HCT116 (cell line): ENCODE measurements at regions not wholly inside any gene's neighbourhood (a gene's known extent, or its start where the extent isn't known, plus 50 kb on each side); places are given as distances from the start of the nearest gene placed in this dataset.

Experiments
- ATAC-seq: fragments of 200-7000 bp; cut with Tn5 transposase; 2 replicates; pipeline ENCODE4 v1.9.1; 2020; ENCODE audit warnings: mild to moderate bottlenecking, moderate library complexity
- BruUV-seq: library from RNA; stranded (reverse); fragments of 400-500 nt; replicated peaks from 2 replicates; lab custom pipeline; 2021; lab: Mats Ljungman, UMichigan
- CTCF ChIA-PET: fragments of 300-600 bp; sonication (Branson Sonifier 250); formaldehyde crosslinking; loops from one replicate; lab custom pipeline; 2021; ENCODE audit warnings: antibody characterized with exemption; lab: Charles Lee
- POLR2A ChIA-PET: fragments of 300-600, 350-600 bp; sonication (Branson Sonifier 250); formaldehyde crosslinking; loops from one replicate; lab custom pipeline; 2021; ENCODE audit warnings: antibody characterized with exemption; lab: Charles Lee
- RAD21 ChIA-PET, 2 experiments: fragments of 300-600 bp; sonication (Branson Sonifier 250); formaldehyde crosslinking; loops; one replicate each; lab custom pipeline; 2023; ENCODE audit warnings: low total read pairs in 2 of 2; ENCODE audit not compliant: uncharacterized antibody in 2 of 2, unreplicated experiment in 2 of 2, low non-redundant PET in 1 of 2; lab: Charles Lee
- DNase-seq: peaks from one replicate; pipeline ENCODE4 v3.0.0-alpha.2; 2010; ENCODE audit warnings: low read depth, low spot score
- H2AFZ ChIP-seq: fragments of 200-600 bp; shearing (Covaris generic), sonication (generic); 2 replicates; pipeline ENCODE4 v1.6.1; 2017; ENCODE audit warnings: low read depth, mixed run types, mixed read lengths, antibody characterized with exemption, low read length; ENCODE audit not compliant: poor library complexity, severe bottlenecking
- H3K27ac ChIP-seq: 2 replicates; pipeline ENCODE4 v1.5.1; 2012; ENCODE audit warnings: low read depth, low read length
- H3K27me3 ChIP-seq: fragments of 200-600 bp; sonication (generic); 2 replicates; pipeline ENCODE4 v1.6.1; 2016; ENCODE audit warnings: mixed run types, low read length, mixed read lengths; ENCODE audit not compliant: insufficient read depth
- H3K36me3 ChIP-seq, 2 experiments: fragments of 200-500 bp in 1 of 2; fragments of 200-600 bp in 1 of 2; sonication (Bioruptor generic) in 1 of 2; sonication (generic) in 1 of 2; 2 replicates each; pipeline versions ENCODE4 v1.5.1 to v1.6.1; 2014 to 2016; ENCODE audit warnings: low read length in 2 of 2, inconsistent platforms in 1 of 2, mixed read lengths in 1 of 2, mixed run types in 1 of 2; ENCODE audit not compliant: insufficient read depth in 2 of 2, control insufficient read depth in 1 of 2
- H3K4me1 ChIP-seq, 2 experiments: fragments of 200-600 bp in 1 of 2; sonication (generic) in 1 of 2; 2 replicates each; pipeline versions ENCODE4 v1.5.1 to v1.6.1; 2012 to 2017; ENCODE audit warnings: low read length in 2 of 2, inconsistent platforms in 1 of 2, mild to moderate bottlenecking in 1 of 2, mixed read lengths in 1 of 2, mixed run types in 1 of 2, moderate library complexity in 1 of 2; ENCODE audit not compliant: insufficient read depth in 2 of 2, control insufficient read depth in 1 of 2
- H3K4me2 ChIP-seq: fragments of 200-600 bp; sonication (generic); 2 replicates; pipeline ENCODE4 v1.6.1; 2017; ENCODE audit warnings: mixed run types, low read length, mixed read lengths
- H3K4me3 ChIP-seq, 2 experiments: fragments of 200-600 bp in 1 of 2; sonication (generic) in 1 of 2; replicated peaks in 1 of 2; 2 replicates each; pipeline ENCODE4 v1.5.1; 2011 to 2016; ENCODE audit warnings: low read length in 2 of 2, control low read depth in 1 of 2, low read depth in 1 of 2, mild to moderate bottlenecking in 1 of 2, mixed read lengths in 1 of 2, mixed run types in 1 of 2
- H3K79me2 ChIP-seq: fragments of 200-600 bp; sonication (generic); 2 replicates; pipeline ENCODE4 v1.6.1; 2017; ENCODE audit warnings: mild to moderate bottlenecking, mixed run types, low read length, moderate library complexity, mixed read lengths; ENCODE audit not compliant: insufficient read depth
- H3K9ac ChIP-seq: fragments of 200-600 bp; sonication (generic); 2 replicates; pipeline ENCODE4 v1.6.1; 2016; ENCODE audit warnings: low read length, mixed read lengths
- H3K9me2 ChIP-seq: fragments of 200-600 bp; sonication (generic), shearing (Covaris generic); 2 replicates; pipeline ENCODE4 v1.6.1; 2017; ENCODE audit warnings: mixed run types, mild to moderate bottlenecking, moderate library complexity; ENCODE audit not compliant: insufficient read depth
- H3K9me3 ChIP-seq, 2 experiments: fragments of 200-500 bp in 1 of 2; fragments of 200-600 bp in 1 of 2; sonication (Bioruptor generic) in 1 of 2; sonication (generic) in 1 of 2; 2 replicates each; pipeline ENCODE4 v1.6.1; 2014 to 2017; ENCODE audit warnings: low read length in 2 of 2, mixed read lengths in 2 of 2, inconsistent platforms in 1 of 2, low read depth in 1 of 2, mild to moderate bottlenecking in 1 of 2, mixed run types in 1 of 2, moderate library complexity in 1 of 2; ENCODE audit not compliant: control insufficient read depth in 1 of 2, insufficient read depth in 1 of 2
- H4K20me1 ChIP-seq: fragments of 200-600 bp; sonication (generic), shearing (Covaris generic); 2 replicates; pipeline ENCODE4 v1.6.1; 2017; ENCODE audit warnings: mixed run types, mild to moderate bottlenecking, moderate library complexity; ENCODE audit not compliant: insufficient read depth
- CBX3 ChIP-seq: IDR thresholded peaks from 2 replicates; pipeline ENCODE4 v1.6.1; 2012; ENCODE audit warnings: low read depth
- EGR1 ChIP-seq: IDR thresholded peaks from 2 replicates; pipeline ENCODE4 v1.6.1; 2012; ENCODE audit warnings: low read depth
- JUND ChIP-seq: IDR thresholded peaks from 2 replicates; pipeline ENCODE4 v1.6.1; 2012
- POLR2A ChIP-seq: IDR thresholded peaks from 2 replicates; pipeline ENCODE4 v1.7.0; 2011; ENCODE audit warnings: borderline replicate concordance; ENCODE audit not compliant: insufficient read depth, insufficient read length; ENCODE audit errors: extremely low read depth
- POLR2AphosphoS5 ChIP-seq: IDR thresholded peaks from 2 replicates; pipeline ENCODE4 v1.6.1; 2011; ENCODE audit warnings: mild to moderate bottlenecking, low read depth, low read length, moderate library complexity
- RAD21 ChIP-seq: IDR thresholded peaks from 2 replicates; pipeline ENCODE4 v1.6.1; 2012; ENCODE audit warnings: low read depth, mild to moderate bottlenecking
- SIN3A ChIP-seq: IDR thresholded peaks from 2 replicates; pipeline ENCODE4 v1.6.1; 2012; ENCODE audit warnings: low read depth
- TCF7L2 ChIP-seq: IDR thresholded peaks from 2 replicates; pipeline ENCODE4 v1.7.0; 2011; ENCODE audit warnings: borderline replicate concordance, inconsistent platforms; ENCODE audit not compliant: insufficient read depth, insufficient read length; ENCODE audit errors: extremely low read depth
- YY1 ChIP-seq: IDR thresholded peaks from 2 replicates; pipeline ENCODE4 v1.6.1; 2011; ENCODE audit warnings: low read length, low read depth, moderate library complexity, mild to moderate bottlenecking; ENCODE audit not compliant: insufficient replicate concordance; ENCODE audit errors: extremely low read depth
- ZNF274 ChIP-seq: fragments of 200-500 bp; sonication (Bioruptor generic); IDR thresholded peaks from 2 replicates; pipeline ENCODE4 v1.6.1; 2014; ENCODE audit warnings: mild to moderate bottlenecking, low read depth, low read length, inconsistent platforms
- intact Hi-C: fragments of 100-400 bp; cut with micrococcal nuclease; formaldehyde crosslinking; loops from 2 replicates; pipeline ENCODE4 v1.10.0; 2022
- TF ChIP-seq, protein P1 (sequence below): IDR thresholded peaks from 2 replicates; pipeline ENCODE4 v1.6.1; 2012; ENCODE audit warnings: low read depth
- TF ChIP-seq, protein P2 (sequence below): IDR thresholded peaks from 2 replicates; pipeline ENCODE4 v1.6.1; 2011; ENCODE audit warnings: mild to moderate bottlenecking, low read length, moderate library complexity; ENCODE audit not compliant: insufficient replicate concordance; ENCODE audit errors: extremely low read depth
- TF ChIP-seq, protein P3 (sequence below): IDR thresholded peaks from 2 replicates; pipeline ENCODE4 v1.6.1; 2012
- TF ChIP-seq, protein P4 (sequence below), 3 experiments: fragments of 200-600 bp in 1 of 3; sonication (generic) in 1 of 3; IDR thresholded peaks in 2 of 3; conservative IDR thresholded peaks in 1 of 3; 2 replicates each; pipeline ENCODE4 v1.5.1; 2012 to 2017; ENCODE audit warnings: low read depth in 2 of 3, low read length in 2 of 3, antibody characterized with exemption in 1 of 3, borderline replicate concordance in 1 of 3, control low read depth in 1 of 3, mild to moderate bottlenecking in 1 of 3, mixed read lengths in 1 of 3, mixed run types in 1 of 3, moderate library complexity in 1 of 3; ENCODE audit not compliant: insufficient read depth in 1 of 3

DNA sequence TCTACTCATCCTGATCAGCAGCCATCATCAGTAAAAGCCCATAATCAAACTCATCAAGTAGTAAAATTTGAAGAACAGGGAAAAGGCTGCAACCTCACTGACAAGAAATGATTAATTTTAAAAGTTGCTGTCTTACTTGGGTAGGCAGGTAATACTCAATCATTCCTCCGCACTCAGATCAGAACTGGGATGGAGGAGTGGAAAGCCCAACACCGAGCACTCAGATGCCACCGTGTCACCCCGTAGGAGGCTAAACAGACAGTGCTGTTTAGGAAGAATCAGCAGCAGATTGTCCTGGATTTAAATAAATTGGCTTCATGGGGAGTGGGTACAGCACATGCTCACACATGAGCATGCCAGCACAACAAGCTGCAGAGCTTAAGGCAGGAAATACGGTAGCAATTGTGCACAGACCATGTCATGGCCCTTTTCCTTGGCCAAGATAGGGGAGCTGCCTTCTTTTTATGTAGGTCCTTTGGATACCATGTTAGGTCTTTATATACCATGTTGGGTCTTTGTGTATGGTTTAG, 92.6 kb upstream of the CDH6 start (continued):
- TF ChIP-seq, protein P1, sequence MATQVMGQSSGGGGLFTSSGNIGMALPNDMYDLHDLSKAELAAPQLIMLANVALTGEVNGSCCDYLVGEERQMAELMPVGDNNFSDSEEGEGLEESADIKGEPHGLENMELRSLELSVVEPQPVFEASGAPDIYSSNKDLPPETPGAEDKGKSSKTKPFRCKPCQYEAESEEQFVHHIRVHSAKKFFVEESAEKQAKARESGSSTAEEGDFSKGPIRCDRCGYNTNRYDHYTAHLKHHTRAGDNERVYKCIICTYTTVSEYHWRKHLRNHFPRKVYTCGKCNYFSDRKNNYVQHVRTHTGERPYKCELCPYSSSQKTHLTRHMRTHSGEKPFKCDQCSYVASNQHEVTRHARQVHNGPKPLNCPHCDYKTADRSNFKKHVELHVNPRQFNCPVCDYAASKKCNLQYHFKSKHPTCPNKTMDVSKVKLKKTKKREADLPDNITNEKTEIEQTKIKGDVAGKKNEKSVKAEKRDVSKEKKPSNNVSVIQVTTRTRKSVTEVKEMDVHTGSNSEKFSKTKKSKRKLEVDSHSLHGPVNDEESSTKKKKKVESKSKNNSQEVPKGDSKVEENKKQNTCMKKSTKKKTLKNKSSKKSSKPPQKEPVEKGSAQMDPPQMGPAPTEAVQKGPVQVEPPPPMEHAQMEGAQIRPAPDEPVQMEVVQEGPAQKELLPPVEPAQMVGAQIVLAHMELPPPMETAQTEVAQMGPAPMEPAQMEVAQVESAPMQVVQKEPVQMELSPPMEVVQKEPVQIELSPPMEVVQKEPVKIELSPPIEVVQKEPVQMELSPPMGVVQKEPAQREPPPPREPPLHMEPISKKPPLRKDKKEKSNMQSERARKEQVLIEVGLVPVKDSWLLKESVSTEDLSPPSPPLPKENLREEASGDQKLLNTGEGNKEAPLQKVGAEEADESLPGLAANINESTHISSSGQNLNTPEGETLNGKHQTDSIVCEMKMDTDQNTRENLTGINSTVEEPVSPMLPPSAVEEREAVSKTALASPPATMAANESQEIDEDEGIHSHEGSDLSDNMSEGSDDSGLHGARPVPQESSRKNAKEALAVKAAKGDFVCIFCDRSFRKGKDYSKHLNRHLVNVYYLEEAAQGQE = no peak
- TF ChIP-seq POLR2AphosphoS5 (no peak), EGR1 (no peak), POLR2A (no peak)

DNA sequence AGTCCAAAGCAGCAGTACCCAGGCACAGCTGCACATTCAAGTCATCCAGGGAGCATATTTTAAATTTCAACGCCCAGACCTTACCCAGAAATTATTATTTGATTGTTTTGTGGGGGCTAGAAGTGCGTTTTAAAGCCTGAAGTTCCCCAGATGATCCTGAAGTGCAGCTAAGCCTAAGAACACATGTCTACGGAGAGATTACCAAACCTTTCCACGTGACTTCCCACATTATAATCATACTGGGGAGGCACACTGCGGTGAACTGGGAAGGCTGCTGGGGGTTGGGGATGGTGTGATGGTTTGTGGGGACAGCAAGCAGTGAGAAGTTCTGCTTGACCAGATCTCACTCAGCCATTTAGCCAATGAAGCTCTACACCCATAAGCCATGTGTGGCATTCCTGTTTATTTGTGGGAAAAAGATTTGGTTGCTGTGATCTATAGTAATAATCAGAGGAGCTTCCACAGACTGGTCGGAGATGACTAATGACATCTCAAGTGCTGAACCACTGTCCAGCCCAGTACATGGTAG, 93.4 kb upstream of the CDH6 start:
- CTCF ChIA-PET = no interaction called here
- ATAC-seq (no peak), DNase-seq (no peak)
- TF ChIP-seq SIN3A (no peak), RAD21 (no peak), YY1 (no peak), TCF7L2 (no peak), ZNF274 (no peak), JUND (no peak), CBX3 (no peak)
- TF ChIP-seq, protein P2, sequence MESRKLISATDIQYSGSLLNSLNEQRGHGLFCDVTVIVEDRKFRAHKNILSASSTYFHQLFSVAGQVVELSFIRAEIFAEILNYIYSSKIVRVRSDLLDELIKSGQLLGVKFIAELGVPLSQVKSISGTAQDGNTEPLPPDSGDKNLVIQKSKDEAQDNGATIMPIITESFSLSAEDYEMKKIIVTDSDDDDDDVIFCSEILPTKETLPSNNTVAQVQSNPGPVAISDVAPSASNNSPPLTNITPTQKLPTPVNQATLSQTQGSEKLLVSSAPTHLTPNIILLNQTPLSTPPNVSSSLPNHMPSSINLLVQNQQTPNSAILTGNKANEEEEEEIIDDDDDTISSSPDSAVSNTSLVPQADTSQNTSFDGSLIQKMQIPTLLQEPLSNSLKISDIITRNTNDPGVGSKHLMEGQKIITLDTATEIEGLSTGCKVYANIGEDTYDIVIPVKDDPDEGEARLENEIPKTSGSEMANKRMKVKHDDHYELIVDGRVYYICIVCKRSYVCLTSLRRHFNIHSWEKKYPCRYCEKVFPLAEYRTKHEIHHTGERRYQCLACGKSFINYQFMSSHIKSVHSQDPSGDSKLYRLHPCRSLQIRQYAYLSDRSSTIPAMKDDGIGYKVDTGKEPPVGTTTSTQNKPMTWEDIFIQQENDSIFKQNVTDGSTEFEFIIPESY = no peak
- TF ChIP-seq, protein P3, sequence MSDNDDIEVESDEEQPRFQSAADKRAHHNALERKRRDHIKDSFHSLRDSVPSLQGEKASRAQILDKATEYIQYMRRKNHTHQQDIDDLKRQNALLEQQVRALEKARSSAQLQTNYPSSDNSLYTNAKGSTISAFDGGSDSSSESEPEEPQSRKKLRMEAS = no peak
- TF ChIP-seq, protein P4, sequence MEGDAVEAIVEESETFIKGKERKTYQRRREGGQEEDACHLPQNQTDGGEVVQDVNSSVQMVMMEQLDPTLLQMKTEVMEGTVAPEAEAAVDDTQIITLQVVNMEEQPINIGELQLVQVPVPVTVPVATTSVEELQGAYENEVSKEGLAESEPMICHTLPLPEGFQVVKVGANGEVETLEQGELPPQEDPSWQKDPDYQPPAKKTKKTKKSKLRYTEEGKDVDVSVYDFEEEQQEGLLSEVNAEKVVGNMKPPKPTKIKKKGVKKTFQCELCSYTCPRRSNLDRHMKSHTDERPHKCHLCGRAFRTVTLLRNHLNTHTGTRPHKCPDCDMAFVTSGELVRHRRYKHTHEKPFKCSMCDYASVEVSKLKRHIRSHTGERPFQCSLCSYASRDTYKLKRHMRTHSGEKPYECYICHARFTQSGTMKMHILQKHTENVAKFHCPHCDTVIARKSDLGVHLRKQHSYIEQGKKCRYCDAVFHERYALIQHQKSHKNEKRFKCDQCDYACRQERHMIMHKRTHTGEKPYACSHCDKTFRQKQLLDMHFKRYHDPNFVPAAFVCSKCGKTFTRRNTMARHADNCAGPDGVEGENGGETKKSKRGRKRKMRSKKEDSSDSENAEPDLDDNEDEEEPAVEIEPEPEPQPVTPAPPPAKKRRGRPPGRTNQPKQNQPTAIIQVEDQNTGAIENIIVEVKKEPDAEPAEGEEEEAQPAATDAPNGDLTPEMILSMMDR (IDR thresholded peaks at IDR 0.05 in 2 of 3, conservative IDR thresholded peaks at IDR 0.05 in 1 of 3; ENCODE audit: borderline replicate concordance in 1 of 3, insufficient read depth in 1 of 3, low read depth in 2 of 3, low read length in 2 of 3) = no peak
- Histone ChIP-seq H4K20me1 (no peaks in the 10 kb centered on the region), H3K9me3 (peaks cover 7 to 44% of the 10 kb centered on the region in 2 experiments; a peak in 3 of 4 replicates), H3K4me1 (no peaks in the 10 kb centered on the region), H3K9ac (no peak overlapping the region), H3K27ac (no peak overlapping the region), H3K36me3 (no peaks in the 10 kb centered on the region), H3K79me2 (no peaks in the 10 kb centered on the region), H3K27me3 (no peaks in the 10 kb centered on the region), H3K9me2 (no peaks in the 10 kb centered on the region), H3K4me3 (no peak overlapping the region), H3K4me2 (no peak overlapping the region), H2AFZ (no peak overlapping the region)
- intact Hi-C loops = no loop called here
- POLR2A ChIA-PET = no interaction called here
- no TSS peak for BruUV-seq
- RAD21 ChIA-PET = no interaction called here
